ENCODE measurements at regions not wholly inside any gene's neighbourhood (a gene's known extent, or its start where the extent isn't known, plus 50 kb on each side); places are given as distances from the start of the nearest gene placed in this dataset.

- DNase-seq = no peak
Observed at GRCh38 chr1:82844911-82845827, 1044.4 kb downstream of the ADGRL2 start.

- DNase-seq = no peak
Observed at GRCh38 chr1:82844447-82844846, 1043.7 kb downstream of the ADGRL2 start.

GRCh38 chr1:82843876-82844275, 1043.1 kb downstream of the ADGRL2 start:
- DNase-seq = no peak

GRCh38 chr1:82840192-82840591, 1039.5 kb downstream of the ADGRL2 start:
- no peak for DNase-seq

- no peak for DNase-seq
Observed at GRCh38 chr1:82837766-82838465, 1037.2 kb downstream of the ADGRL2 start.

- no peak for DNase-seq
Observed at GRCh38 chr1:82836973-82837680, 1036.4 kb downstream of the ADGRL2 start.

GRCh38 chr1:82836213-82836972, 1035.7 kb downstream of the ADGRL2 start:
- no peak for DNase-seq

- DNase-seq = peak in 1 of 2 donors; percentile 1
Observed at GRCh38 chr1:82830690-82831380, 1030.1 kb downstream of the ADGRL2 start.

- no peak for DNase-seq
Observed at GRCh38 chr1:82829527-82829926, 1028.8 kb downstream of the ADGRL2 start.

- no peak for DNase-seq
Observed at GRCh38 chr1:82823876-82824275, 1023.1 kb downstream of the ADGRL2 start.

GRCh38 chr1:82820816-82821215, 1020.1 kb downstream of the ADGRL2 start:
- DNase-seq = no peak

- DNase-seq = no peak
Observed at GRCh38 chr1:82819234-82819633, 1018.5 kb downstream of the ADGRL2 start.

GRCh38 chr1:82818586-82818985, 1017.9 kb downstream of the ADGRL2 start:
- DNase-seq = no peak

- no peak for DNase-seq
Observed at GRCh38 chr1:82813386-82813785, 1012.7 kb downstream of the ADGRL2 start.

GRCh38 chr1:82810601-82811000, 1009.9 kb downstream of the ADGRL2 start:
- DNase-seq = no peak

GRCh38 chr1:82807563-82807962, 1006.8 kb downstream of the ADGRL2 start:
- DNase-seq = no peak

GRCh38 chr1:82806133-82806532, 1005.4 kb downstream of the ADGRL2 start:
- DNase-seq = no peak

GRCh38 chr1:82801176-82801575, 1000.4 kb downstream of the ADGRL2 start:
- DNase-seq = no peak

GRCh38 chr1:82800721-82801120, 1000.0 kb downstream of the ADGRL2 start:
- no peak for DNase-seq

- DNase-seq = no peak
Observed at GRCh38 chr1:82799261-82799660, 998.5 kb downstream of the ADGRL2 start.

- no peak for DNase-seq
Observed at GRCh38 chr1:82795508-82796149, 994.9 kb downstream of the ADGRL2 start.

GRCh38 chr1:82792151-82792550, 991.4 kb downstream of the ADGRL2 start:
- DNase-seq = no peak
